HepG2 (cell line): ENCODE measurements at regions not wholly inside any gene's neighbourhood (a gene's known extent, or its start where the extent isn't known, plus 50 kb on each side); places are given as distances from the start of the nearest gene placed in this dataset.

ENCODE experiments used
- CTCF ChIP-seq: sonication (generic); formaldehyde crosslinking; IDR thresholded peaks from 2 replicates; pipeline ENCODE4 v1.5.0; 2020; ENCODE audit warnings: mild to moderate bottlenecking, missing genetic modification reagents, moderate library complexity
- EHMT2 ChIP-seq: fragments of 200-600 bp; sonication (generic); IDR thresholded peaks from 2 replicates; pipeline ENCODE4 v1.7.0; 2017; ENCODE audit warnings: antibody characterized with exemption, low read depth, low read length, borderline replicate concordance
- EZH2 ChIP-seq: conservative IDR thresholded peaks from 2 replicates; pipeline ENCODE4 v1.6.1; 2012; ENCODE audit warnings: mild to moderate bottlenecking, low read depth, low read length, moderate library complexity
- FOXM1 ChIP-seq: sonication (generic); formaldehyde crosslinking; IDR thresholded peaks from 2 replicates; pipeline ENCODE4 v1.5.0; 2020; ENCODE audit warnings: missing genetic modification reagents
- MAX ChIP-seq: IDR thresholded peaks from 2 replicates; pipeline ENCODE4 v1.6.1; 2012; ENCODE audit warnings: inconsistent platforms
- MTA1 ChIP-seq: sonication (generic); formaldehyde crosslinking; IDR thresholded peaks from 2 replicates; pipeline ENCODE4 v1.4.0; 2020; ENCODE audit warnings: missing genetic modification reagents, mild to moderate bottlenecking, borderline replicate concordance
- TBL1XR1 ChIP-seq: fragments of 150-350 bp; IDR thresholded peaks from 2 replicates; pipeline ENCODE4 v1.6.1; 2014; ENCODE audit warnings: borderline replicate concordance, low read length; ENCODE audit not compliant: partially characterized antibody
- ZNF557 ChIP-seq: sonication (generic); formaldehyde crosslinking; IDR thresholded peaks from 2 replicates; pipeline ENCODE4 v1.4.0; 2020; ENCODE audit warnings: missing genetic modification reagents

DNA sequence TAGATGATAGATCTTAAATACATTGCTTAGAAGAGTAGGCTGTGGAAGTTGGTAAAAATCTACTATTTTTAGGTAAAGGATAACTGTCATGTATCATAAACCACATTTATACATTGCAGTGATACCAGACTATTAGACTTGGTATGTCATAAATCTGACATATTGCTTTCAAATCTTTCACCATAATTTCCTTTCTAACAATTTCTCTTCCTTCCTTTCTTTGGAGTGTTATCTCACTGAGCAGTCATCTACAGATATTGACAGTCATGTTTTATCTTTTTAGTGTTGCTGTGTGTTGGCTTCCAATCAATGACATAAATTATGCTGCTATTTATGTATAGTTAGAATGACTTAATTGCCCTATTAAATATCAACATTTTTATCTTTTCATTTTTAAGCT, 588.7 kb downstream of the TUSC7 start:
- no peak for TF ChIP-seq MAX
- no peak for TF ChIP-seq EZH2
- no peak for TF ChIP-seq FOXM1 (CRISPR knock-in tag)
- no peak for TF ChIP-seq ZNF557
- TF ChIP-seq EHMT2, result no peak
- TF ChIP-seq MTA1, result no peak
- no peak for TF ChIP-seq CTCF (CRISPR knock-in tag)
- TF ChIP-seq TBL1XR1, result no peak
